Small intestine (tissue), 7 donors: ENCODE measurements at regions not wholly inside any gene's neighbourhood (a gene's known extent, or its start where the extent isn't known, plus 50 kb on each side); places are given as distances from the start of the nearest gene placed in this dataset.

ENCODE experiments used
- DNase-seq, 2 donors: peaks; one replicate each; pipeline versions ENCODE4 v3.0.0 to v3.0.0-alpha.2; 2013
- FAIRE-seq: peaks from 2 replicates; lab custom pipeline; 2012; peaks lifted over from hg19 to GRCh38; lab: Jason Lieb, UNC
- H3K27ac ChIP-seq, 3 donors: one replicate each; pipeline ENCODE4 v1.5.1; 2013; ENCODE audit warnings: low read length in 2 of 3, mild to moderate bottlenecking in 2 of 3, control low read depth in 1 of 3, inconsistent platforms in 1 of 3, low read depth in 1 of 3, moderate library complexity in 1 of 3
- H3K27me3 ChIP-seq, 3 donors: one replicate each; pipeline ENCODE4 v1.6.1; 2013; ENCODE audit warnings: low read length in 3 of 3, inconsistent platforms in 1 of 3; ENCODE audit not compliant: control insufficient read depth in 3 of 3, insufficient read depth in 3 of 3
- H3K36me3 ChIP-seq, 3 donors: one replicate each; pipeline ENCODE4 v1.6.1; 2013; ENCODE audit warnings: low read length in 3 of 3, inconsistent platforms in 1 of 3, low read depth in 1 of 3, mild to moderate bottlenecking in 1 of 3, moderate library complexity in 1 of 3; ENCODE audit not compliant: control insufficient read depth in 3 of 3, insufficient read depth in 2 of 3
- H3K4me1 ChIP-seq, 3 donors: one replicate each; pipeline ENCODE4 v1.6.1; 2013; ENCODE audit warnings: low read length in 2 of 3, inconsistent platforms in 1 of 3, low read depth in 1 of 3, mild to moderate bottlenecking in 1 of 3, moderate library complexity in 1 of 3; ENCODE audit not compliant: control insufficient read depth in 3 of 3, insufficient read depth in 2 of 3
- H3K4me3 ChIP-seq, 3 donors: one replicate each; pipeline ENCODE4 v1.5.1; 2013; ENCODE audit warnings: low read length in 3 of 3, control low read depth in 1 of 3, inconsistent platforms in 1 of 3, low read depth in 1 of 3, mild to moderate bottlenecking in 1 of 3, moderate library complexity in 1 of 3
- H3K9me3 ChIP-seq, 2 donors: one replicate each; pipeline ENCODE4 v1.6.1; 2013; ENCODE audit warnings: low read depth in 1 of 2, low read length in 1 of 2; ENCODE audit not compliant: control insufficient read depth in 2 of 2, insufficient read depth in 1 of 2
- WGBS, 3 donors: extraction: QIAGEN DNeasy Blood & Tissue Kit; methylation state at CpG; one replicate each; pipeline ENCODE4 v1.1.7; 2013; 5-methylcytosine and 5-hydroxymethylcytosine counted together
- donor health status: healthy with polysubstance abuse.
- donor health status: control.
- donor health status: control.
- donor health status: Bipolar disorder and iron deficiency.
- donor health status: healthy.

DNA sequence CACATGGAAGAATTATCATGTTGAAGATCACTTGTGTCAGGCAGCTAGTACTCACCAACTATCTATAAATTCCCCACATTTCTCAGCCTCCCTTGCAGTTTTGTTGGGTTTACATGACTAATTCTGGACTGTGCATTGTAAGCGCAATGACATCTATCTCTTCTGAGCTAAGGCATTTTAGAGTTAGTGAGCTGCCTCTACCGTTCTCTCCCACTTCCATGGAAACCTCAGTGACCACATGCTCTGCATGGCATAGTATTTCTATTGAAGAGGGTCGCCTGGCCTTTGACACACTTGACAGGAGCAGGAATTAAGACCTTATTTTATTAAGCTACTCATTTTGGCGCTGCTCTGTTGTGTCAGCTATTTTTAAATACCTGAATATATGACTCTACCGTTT, 67.5 kb upstream of the NPY2R start:
- WGBS, 3 donors, result 78 to 86% (median 83%) methylated on average over 5 of the region's 5 CpGs
- no peak for FAIRE-seq
- Histone ChIP-seq H3K27ac (no peak overlapping the region), H3K36me3 (no peaks in the 10 kb centered on the region), H3K4me1 (no peaks in the 10 kb centered on the region), H3K9me3 (no peaks in the 10 kb centered on the region), H3K27me3 (no peaks in the 10 kb centered on the region), H3K4me3 (no peak overlapping the region)
- no peak for DNase-seq

DNA sequence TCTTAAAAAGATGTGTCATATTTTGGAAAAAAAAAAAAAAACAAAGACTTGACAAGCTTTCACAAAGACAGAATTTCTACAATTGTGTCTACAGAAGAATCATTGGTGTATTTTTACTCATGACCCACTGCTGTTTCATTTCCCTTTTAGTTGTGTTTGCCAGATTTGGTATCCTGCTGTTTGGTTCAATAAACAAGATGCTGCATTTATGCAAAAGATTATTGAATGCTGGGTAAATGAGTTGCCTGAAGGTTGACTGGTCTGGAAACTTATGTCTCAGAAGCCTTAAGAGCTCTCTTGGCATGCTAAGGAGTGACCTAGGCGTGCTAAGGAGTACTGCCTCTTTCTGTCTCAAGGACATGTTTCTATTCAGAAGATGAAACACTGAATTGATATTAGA, 64.9 kb upstream of the NPY2R start:
- Histone ChIP-seq H3K4me3 (no peak overlapping the region), H3K27ac (no peak overlapping the region), H3K9me3 (no peaks in the 10 kb centered on the region), H3K27me3 (no peaks in the 10 kb centered on the region), H3K4me1 (no peaks in the 10 kb centered on the region), H3K36me3 (no peaks in the 10 kb centered on the region)
- WGBS, 3 donors, result 41 to 73% (median 50%) methylated on average over 1 of the region's 1 CpG
- FAIRE-seq (no peak), DNase-seq (no peak)
